Stomach (tissue), 4 donors: ENCODE measurements at regions not wholly inside any gene's neighbourhood (a gene's known extent, or its start where the extent isn't known, plus 50 kb on each side); places are given as distances from the start of the nearest gene placed in this dataset.

Experiments
- CTCF ChIP-seq, 7 experiments: fragments of 450-650 bp in 4 of 7; fragments of 200-600 bp in 3 of 7; sonication (generic) in 3 of 7; IDR thresholded peaks; one replicate each; pipeline ENCODE4 v1.5.1; 2016 to 2019; ENCODE audit warnings: antibody characterized with exemption in 7 of 7, control low read depth in 2 of 7, mild to moderate bottlenecking in 1 of 7
- EP300 ChIP-seq: sonication (generic); formaldehyde crosslinking; IDR thresholded peaks from one replicate; pipeline ENCODE4 v1.6.1; 2017; ENCODE audit warnings: antibody characterized with exemption
- POLR2A ChIP-seq, 4 donors: fragments of 450-650 bp; IDR thresholded peaks; one replicate each; pipeline ENCODE4 v1.6.1; 2016; ENCODE audit warnings: antibody characterized with exemption in 4 of 4, control low read depth in 2 of 4, mild to moderate bottlenecking in 1 of 4, moderate library complexity in 1 of 4
- POLR2AphosphoS5 ChIP-seq, 3 donors: sonication (generic); formaldehyde crosslinking; IDR thresholded peaks; one replicate each; pipeline ENCODE4 v1.6.1; 2016; ENCODE audit warnings: antibody characterized with exemption in 3 of 3

DNA sequence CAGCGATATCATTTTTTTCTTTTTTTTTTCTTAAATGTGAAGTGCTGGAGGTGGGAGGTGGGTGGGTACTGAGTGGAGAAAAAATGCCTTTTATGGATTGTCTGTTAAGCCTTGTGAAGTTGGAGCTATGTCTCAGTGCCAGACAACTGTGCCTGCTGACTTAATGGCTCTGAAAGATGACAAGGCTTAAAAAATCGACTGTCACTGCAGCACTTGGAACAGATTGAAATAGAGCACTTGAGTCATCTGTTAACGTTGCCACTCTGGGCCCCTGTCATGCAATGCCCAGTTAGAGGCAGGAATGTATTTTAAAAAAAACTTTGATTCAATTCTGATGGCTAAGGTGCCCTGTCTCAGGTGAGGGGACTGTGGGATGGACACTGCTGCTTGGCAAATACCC is 108.2 kb upstream of the HS3ST2 start:
- TF ChIP-seq CTCF (IDR thresholded peaks at IDR 0.05), result no peak
- TF ChIP-seq POLR2A (IDR thresholded peaks at IDR 0.05), result no peak
- no peak for TF ChIP-seq POLR2AphosphoS5 (IDR thresholded peaks at IDR 0.05)
- TF ChIP-seq EP300, result no peak
